Body of pancreas (tissue), 4 donors: ENCODE measurements at regions not wholly inside any gene's neighbourhood (a gene's known extent, or its start where the extent isn't known, plus 50 kb on each side); places are given as distances from the start of the nearest gene placed in this dataset.

ENCODE experiments used
- CTCF ChIP-seq, 7 experiments: fragments of 450-650 bp in 4 of 7; fragments of 200-600 bp in 3 of 7; sonication (generic) in 3 of 7; IDR thresholded peaks; one replicate each; pipeline ENCODE4 v1.5.1; 2016 to 2019; ENCODE audit warnings: antibody characterized with exemption in 7 of 7
- POLR2A ChIP-seq, 3 donors: fragments of 450-650 bp; IDR thresholded peaks; one replicate each; pipeline ENCODE4 v1.6.1; 2016; ENCODE audit warnings: antibody characterized with exemption in 3 of 3, mild to moderate bottlenecking in 2 of 3

- TF ChIP-seq CTCF (IDR thresholded peaks at IDR 0.05) (no peak), POLR2A (IDR thresholded peaks at IDR 0.05) (no peak)
These were observed 880.8 kb upstream of the SLC35B3 start for GRCh38 chr6:9315966-9316650.
